H1 (cell line): ENCODE measurements at regions not wholly inside any gene's neighbourhood (a gene's known extent, or its start where the extent isn't known, plus 50 kb on each side); places are given as distances from the start of the nearest gene placed in this dataset.
A peak's percentile ranks its signal among the peaks of the same experiment; 100 is the strongest.

Experiments
- CTCF ChIA-PET: fragments of 300-600 bp; sonication (Branson Sonifier 250); formaldehyde crosslinking; loops from one replicate; lab custom pipeline; 2021; ENCODE audit not compliant: partially characterized antibody; lab: Charles Lee
- POLR2A ChIA-PET: fragments of 300-600 bp; sonication (Branson Sonifier 250); formaldehyde crosslinking; loops from one replicate; lab custom pipeline; 2021; ENCODE audit warnings: inconsistent platforms; ENCODE audit not compliant: partially characterized antibody; lab: Charles Lee
- DNase-seq, 2 experiments: peaks; one replicate each; pipeline versions ENCODE4 v3.0.0 to v3.0.0-alpha.2; 2010 to 2022; ENCODE audit warnings: low spot score in 2 of 2, low read depth in 1 of 2, mixed read lengths in 1 of 2
- FAIRE-seq: peaks from 2 replicates; lab custom pipeline; 2011; peaks lifted over from hg19 to GRCh38; lab: Jason Lieb, UNC
- H2AFZ ChIP-seq: 2 replicates; pipeline ENCODE4 v1.8.1; 2012; ENCODE audit warnings: low read length, inconsistent platforms
- H2AK5ac ChIP-seq: 2 replicates; pipeline ENCODE4 v1.6.1; 2013; ENCODE audit warnings: low read depth, low read length
- H2BK120ac ChIP-seq: replicated peaks from 2 replicates; pipeline ENCODE3; 2013; ENCODE audit warnings: low read depth, low read length, inconsistent platforms
- H2BK12ac ChIP-seq: 2 replicates; pipeline ENCODE4 v1.6.1; 2013; ENCODE audit warnings: low read depth, low read length
- H2BK15ac ChIP-seq: 2 replicates; pipeline ENCODE4 v1.6.1; 2013; ENCODE audit warnings: low read length
- H2BK20ac ChIP-seq: 2 replicates; pipeline ENCODE4 v1.6.1; 2013; ENCODE audit warnings: low read length
- H2BK5ac ChIP-seq: 2 replicates; pipeline ENCODE4 v1.6.1; 2013; ENCODE audit warnings: low read depth, low read length
- H3K14ac ChIP-seq: 2 replicates; pipeline ENCODE4 v1.6.1; 2013; ENCODE audit warnings: inconsistent platforms; ENCODE audit not compliant: insufficient read length
- H3K18ac ChIP-seq: 2 replicates; pipeline ENCODE4 v1.6.1; 2013; ENCODE audit warnings: low read length; ENCODE audit errors: extremely low read depth
- H3K23ac ChIP-seq: 2 replicates; pipeline ENCODE4 v1.6.1; 2013; ENCODE audit warnings: inconsistent platforms; ENCODE audit not compliant: insufficient read length
- H3K23me2 ChIP-seq: 2 replicates; pipeline ENCODE4 v1.6.1; 2013; ENCODE audit warnings: low read depth, low read length
- H3K27ac ChIP-seq: 2 replicates; pipeline ENCODE4 v1.6.1; 2011; ENCODE audit warnings: low read depth, low read length, inconsistent platforms
- H3K27me3 ChIP-seq, 4 experiments: replicated peaks in 1 of 4; 1 replicate in 1 of 4; 2 replicates in 3 of 4; pipeline versions ENCODE4 v1.6.1 to v1.8.1; 2011 to 2013; ENCODE audit warnings: low read length in 3 of 4, mild to moderate bottlenecking in 3 of 4, inconsistent platforms in 2 of 4, mixed read lengths in 2 of 4, moderate library complexity in 1 of 4; ENCODE audit not compliant: control insufficient read depth in 3 of 4, insufficient read depth in 3 of 4; ENCODE audit errors: extremely low read depth in 1 of 4
- H3K36me3 ChIP-seq, 4 experiments: 2 replicates each; pipeline versions ENCODE4 v1.6.1 to v1.8.1; 2011 to 2013; ENCODE audit warnings: mild to moderate bottlenecking in 4 of 4, low read length in 3 of 4, moderate library complexity in 2 of 4, control low read depth in 1 of 4, inconsistent platforms in 1 of 4; ENCODE audit not compliant: insufficient read depth in 4 of 4, control insufficient read depth in 2 of 4
- H3K4ac ChIP-seq: replicated peaks from 2 replicates; pipeline ENCODE3; 2013; ENCODE audit warnings: low read length, low read depth, mixed read lengths, inconsistent platforms; ENCODE audit not compliant: insufficient read length
- H3K4me1 ChIP-seq, 4 experiments: replicated peaks in 1 of 4; 1 replicate in 1 of 4; 2 replicates in 3 of 4; pipeline versions ENCODE4 v1.6.1 to v1.8.1; 2011 to 2013; ENCODE audit warnings: low read length in 3 of 4, inconsistent platforms in 2 of 4, mixed read lengths in 1 of 4; ENCODE audit not compliant: insufficient read depth in 4 of 4, control insufficient read depth in 3 of 4
- H3K4me2 ChIP-seq, 2 experiments: 2 replicates each; pipeline versions ENCODE4 v1.6.1 to v1.8.1; 2011 to 2013; ENCODE audit warnings: low read depth in 2 of 2, low read length in 2 of 2, control low read depth in 1 of 2, inconsistent platforms in 1 of 2, mild to moderate bottlenecking in 1 of 2; ENCODE audit not compliant: insufficient read depth in 1 of 2
- H3K4me3 ChIP-seq, 4 experiments: fragments of 200-600, 300-600 bp in 1 of 4; sonication (generic), shearing (Covaris generic), sonication (Bioruptor Twin) in 1 of 4; 2 replicates each; pipeline versions ENCODE4 v1.5.1 to v1.8.1; 2011 to 2016; ENCODE audit warnings: low read length in 4 of 4, low read depth in 3 of 4, control low read depth in 2 of 4, inconsistent platforms in 2 of 4, mild to moderate bottlenecking in 2 of 4, mixed read lengths in 1 of 4, moderate library complexity in 1 of 4; ENCODE audit not compliant: insufficient read depth in 2 of 4; ENCODE audit errors: extremely low read depth in 1 of 4
- H3K56ac ChIP-seq: replicated peaks from 2 replicates; pipeline ENCODE3; 2013; ENCODE audit warnings: low read depth, mild to moderate bottlenecking, mixed read lengths, low read length, inconsistent platforms; ENCODE audit not compliant: insufficient read length
- H3K79me1 ChIP-seq: 2 replicates; pipeline ENCODE4 v1.6.1; 2013; ENCODE audit warnings: low read depth, low read length, control low read depth
- H3K79me2 ChIP-seq, 2 experiments: 2 replicates each; pipeline versions ENCODE4 v1.6.1 to v1.8.1; 2012 to 2013; ENCODE audit warnings: low read length in 2 of 2, mild to moderate bottlenecking in 2 of 2, inconsistent platforms in 1 of 2; ENCODE audit not compliant: insufficient read depth in 2 of 2, control insufficient read depth in 1 of 2
- H3K9ac ChIP-seq, 4 experiments: replicated peaks in 1 of 4; 1 replicate in 1 of 4; 2 replicates in 3 of 4; pipeline versions ENCODE4 v1.6.1 to v1.8.1; 2011 to 2013; ENCODE audit warnings: low read depth in 3 of 4, low read length in 3 of 4, control low read depth in 2 of 4, mild to moderate bottlenecking in 2 of 4, moderate library complexity in 2 of 4, inconsistent platforms in 1 of 4; ENCODE audit errors: extremely low read depth in 1 of 4
- H3K9me3 ChIP-seq, 2 experiments: 2 replicates each; pipeline versions ENCODE4 v1.6.1 to v1.8.1; 2012 to 2013; ENCODE audit warnings: mild to moderate bottlenecking in 2 of 2, moderate library complexity in 2 of 2, control low read depth in 1 of 2, inconsistent platforms in 1 of 2, low read depth in 1 of 2, low read length in 1 of 2, mixed read lengths in 1 of 2; ENCODE audit not compliant: insufficient read depth in 2 of 2
- H4K20me1 ChIP-seq, 2 experiments: replicated peaks in 1 of 2; 2 replicates each; pipeline versions ENCODE3 to v1.8.1; 2011 to 2013; ENCODE audit warnings: inconsistent platforms in 2 of 2, low read length in 2 of 2, mild to moderate bottlenecking in 1 of 2; ENCODE audit not compliant: insufficient read depth in 2 of 2, control insufficient read depth in 1 of 2
- H4K5ac ChIP-seq: 2 replicates; pipeline ENCODE4 v1.6.1; 2013; ENCODE audit warnings: low read length, low read depth, mixed read lengths, inconsistent platforms; ENCODE audit not compliant: insufficient read length
- H4K8ac ChIP-seq: 2 replicates; pipeline ENCODE4 v1.8.0; 2013; ENCODE audit warnings: mild to moderate bottlenecking, moderate library complexity, low read length, inconsistent platforms; ENCODE audit not compliant: insufficient read depth; ENCODE audit errors: extremely low read depth
- H4K91ac ChIP-seq: replicated peaks from 2 replicates; pipeline ENCODE3; 2013; ENCODE audit warnings: low read length, mixed read lengths, inconsistent platforms; ENCODE audit not compliant: insufficient read length
- CEBPB ChIP-seq: IDR thresholded peaks from 2 replicates; pipeline ENCODE4 v1.6.1; 2012; ENCODE audit warnings: low read depth, low read length
- CHD2 ChIP-seq: IDR thresholded peaks from 2 replicates; pipeline ENCODE4 v1.6.1; 2012; ENCODE audit warnings: low read length, improper control_type of control experiment
- EGR1 ChIP-seq: IDR thresholded peaks from 2 replicates; pipeline ENCODE4 v1.6.1; 2011; ENCODE audit warnings: low read depth, low read length, borderline replicate concordance
- HDAC2 ChIP-seq, 2 experiments: fragments of 300-600 bp in 1 of 2; sonication (generic) in 1 of 2; IDR thresholded peaks; 2 replicates each; pipeline ENCODE4 v1.6.1; 2011 to 2012; ENCODE audit warnings: low read depth in 2 of 2, low read length in 2 of 2, mild to moderate bottlenecking in 2 of 2, moderate library complexity in 2 of 2, borderline replicate concordance in 1 of 2, inconsistent platforms in 1 of 2
- MAFK ChIP-seq: IDR thresholded peaks from 2 replicates; pipeline ENCODE4 v1.6.1; 2012; ENCODE audit warnings: low read depth, mild to moderate bottlenecking, improper control_type of control experiment, low read length
- POLR2AphosphoS5 ChIP-seq: IDR thresholded peaks from 2 replicates; pipeline ENCODE4 v1.6.1; 2011; ENCODE audit warnings: low read depth, low read length
- RBBP5 ChIP-seq: IDR thresholded peaks from 2 replicates; pipeline ENCODE4 v1.7.1; 2012; ENCODE audit warnings: low read depth, mild to moderate bottlenecking, inconsistent platforms, low read length, moderate library complexity, borderline replicate concordance
- SIN3A ChIP-seq, 2 experiments: IDR thresholded peaks in 1 of 2; conservative IDR thresholded peaks in 1 of 2; 2 replicates each; pipeline ENCODE4 v1.6.1; 2011 to 2012; ENCODE audit warnings: low read length in 2 of 2, improper control_type of control experiment in 1 of 2, low read depth in 1 of 2, mild to moderate bottlenecking in 1 of 2
- SIX5 ChIP-seq: IDR thresholded peaks from 2 replicates; pipeline ENCODE4 v1.6.1; 2011; ENCODE audit warnings: mild to moderate bottlenecking, low read depth, low read length
- TCF12 ChIP-seq: IDR thresholded peaks from 2 replicates; pipeline ENCODE4 v1.6.1; 2011; ENCODE audit warnings: low read depth, mild to moderate bottlenecking, low read length
- WGBS, 2 experiments: shearing (Covaris generic) in 1 of 2; methylation state at CpG; one replicate each; pipeline versions ENCODE4 v1.1.6 to v1.1.7; 2013 to 2015; ENCODE audit warnings: low lambda C conversion rate in 2 of 2, mixed read lengths in 2 of 2, inconsistent platforms in 1 of 2, low coverage in 1 of 2, missing lambda C conversion rate in 1 of 2; ENCODE audit not compliant: insufficient replicate concordance in 2 of 2, insufficient coverage in 1 of 2, insufficient read length in 1 of 2; ENCODE audit errors: extremely low coverage in 1 of 2, missing lambda C conversion rate in 1 of 2; 5-methylcytosine and 5-hydroxymethylcytosine counted together

GRCh38 chr10:28940158-28940888 lies 263.0 kb downstream of the BAMBI start:
- FAIRE-seq, result no peak

More at GRCh38 chr10:28940158-28940888, 263.0 kb downstream of the BAMBI start:
- H4K8ac ChIP-seq, result no peak overlapping the region
- no peak overlapping the region; a peak in 1 of 7 replicates for H3K9ac ChIP-seq
- peak overlapping the region; percentile 37 to 78 for H3K4me2 ChIP-seq
- no peak overlapping the region for H3K14ac ChIP-seq
- POLR2A ChIA-PET, result interaction anchor here (0.9 kb wide), 1 partner anchor 18 kb away, joined by 3 read pairs; no protein-coding TSS in a partner anchor
- H2BK5ac ChIP-seq, result no peak overlapping the region
- H3K79me1 ChIP-seq, result no peaks in the 10 kb centered on the region
- no peaks in the 10 kb centered on the region for H3K23me2 ChIP-seq
- H3K9me3 ChIP-seq, result no peaks in the 10 kb centered on the region
- H3K18ac ChIP-seq, result no peak overlapping the region
- H4K20me1 ChIP-seq, result no peaks in the 10 kb centered on the region
- H3K36me3 ChIP-seq, result no peaks in the 10 kb centered on the region
- no peaks in the 10 kb centered on the region for H3K79me2 ChIP-seq
- no peak overlapping the region for H2BK12ac ChIP-seq
- H2AFZ ChIP-seq, result no peak overlapping the region
- H3K4me1 ChIP-seq, result no peaks in the 10 kb centered on the region
- H2BK120ac ChIP-seq, result no peak overlapping the region
- H4K5ac ChIP-seq, result no peak overlapping the region
- no peak overlapping the region for H3K56ac ChIP-seq
- H3K4ac ChIP-seq, result no peak overlapping the region
- H4K91ac ChIP-seq, result no peak overlapping the region
- no peak overlapping the region for H2BK15ac ChIP-seq
- H3K27me3 ChIP-seq, result no peaks in the 10 kb centered on the region
- H2BK20ac ChIP-seq, result no peak overlapping the region
- peak overlapping the region in 3 of 4 experiments; percentile 23 to 61 (median 47); a peak in 4 of 8 replicates for H3K4me3 ChIP-seq
- no peak overlapping the region for H3K27ac ChIP-seq
- 66% methylated on average over 8 of the region's 8 CpGs; no CpG with 5 or more reads in 1 of the 2 experiments for WGBS, 2 experiments
- DNase-seq, result no peak
- no peak overlapping the region for H2AK5ac ChIP-seq
- H3K23ac ChIP-seq, result no peak overlapping the region
- CTCF ChIA-PET, result interaction anchor here (0.5 to 5.0 kb wide), 22 partner anchors 8 to 414 kb away, joined by 3 to 27 read pairs (median 5); no protein-coding TSS in a partner anchor
- no peak for TF ChIP-seq MAFK
- no peak for TF ChIP-seq CEBPB
- no peak for TF ChIP-seq HDAC2 (IDR thresholded peaks at IDR 0.05; ENCODE audit: borderline replicate concordance in 1 of 2, low read depth in 2 of 2, low read length in 2 of 2)
- no peak for TF ChIP-seq SIX5
- no peak for TF ChIP-seq RBBP5
- TF ChIP-seq POLR2AphosphoS5, result no peak
- no peak for TF ChIP-seq EGR1
- TF ChIP-seq CHD2, result no peak
- TF ChIP-seq SIN3A (conservative IDR thresholded peaks at IDR 0.05 in 1 of 2, IDR thresholded peaks at IDR 0.05 in 1 of 2; ENCODE audit: low read depth in 1 of 2, low read length in 2 of 2), result no peak
- no peak for TF ChIP-seq TCF12
